HK-2 (cell line): ENCODE measurements at regions not wholly inside any gene's neighbourhood (a gene's known extent, or its start where the extent isn't known, plus 50 kb on each side); places are given as distances from the start of the nearest gene placed in this dataset.
"Not testable (repeated sequence)": the region's sequence is repeated elsewhere in the genome, so short reads cannot be mapped to it uniquely, and the experiment has no call there.

Experiments
- DNase-seq: peaks from one replicate; pipeline ENCODE4 v3.0.0-alpha.2; 2018; ENCODE audit not compliant: unreplicated experiment

DNA sequence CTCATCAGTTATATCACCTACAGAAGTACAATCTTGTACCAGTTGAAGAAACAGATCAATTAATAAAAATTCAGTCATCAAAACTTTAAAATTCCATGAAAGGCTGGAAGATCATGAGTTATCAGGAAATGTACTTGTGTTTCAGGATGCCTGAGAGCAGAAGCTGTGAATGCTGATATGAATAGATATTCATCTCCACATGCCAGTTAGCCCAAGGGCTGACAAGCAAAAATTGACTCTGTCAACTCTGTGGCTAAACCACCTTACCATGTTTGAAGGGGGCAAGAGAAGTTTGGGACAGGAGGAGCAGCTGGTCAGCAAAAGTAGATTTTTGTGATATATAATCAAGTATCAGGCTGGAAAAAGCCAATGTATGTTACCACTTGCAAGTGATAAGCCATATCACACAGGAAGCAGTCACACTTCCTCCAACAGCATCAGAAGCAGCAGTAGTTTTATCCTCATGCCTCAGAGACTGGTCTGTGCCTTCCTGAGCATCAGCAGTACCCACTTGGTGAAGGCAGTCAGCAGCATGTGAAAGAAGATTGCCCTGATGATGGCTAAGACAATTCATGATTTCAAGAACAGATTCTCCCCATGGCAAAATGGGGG, 328.2 kb upstream of the CNTNAP5 start:
- no peak for DNase-seq

DNA sequence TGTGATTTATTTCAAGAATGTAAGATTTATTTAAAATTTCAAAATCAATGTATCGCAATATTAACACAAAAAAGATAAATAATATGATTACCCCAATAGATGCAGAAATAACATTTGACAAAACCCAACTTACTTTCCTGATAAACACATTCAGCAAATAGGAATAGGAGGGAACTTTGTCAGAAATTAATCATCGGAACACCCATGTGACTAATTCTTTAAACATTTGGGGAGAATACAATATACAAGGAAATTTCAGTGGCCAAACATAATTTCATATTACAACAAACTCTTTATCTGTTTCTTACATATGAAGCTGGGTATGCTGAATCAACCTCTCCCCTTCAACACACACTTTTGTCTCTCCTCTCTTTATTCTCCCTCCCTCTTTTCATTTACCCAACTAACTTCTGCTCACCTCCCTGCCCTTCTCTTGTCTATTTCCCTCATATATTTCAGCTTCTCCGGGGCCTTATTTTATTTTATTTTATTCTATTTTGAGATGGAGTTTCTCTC, 309.6 kb upstream of the CNTNAP5 start:
- DNase-seq = no peak

DNA sequence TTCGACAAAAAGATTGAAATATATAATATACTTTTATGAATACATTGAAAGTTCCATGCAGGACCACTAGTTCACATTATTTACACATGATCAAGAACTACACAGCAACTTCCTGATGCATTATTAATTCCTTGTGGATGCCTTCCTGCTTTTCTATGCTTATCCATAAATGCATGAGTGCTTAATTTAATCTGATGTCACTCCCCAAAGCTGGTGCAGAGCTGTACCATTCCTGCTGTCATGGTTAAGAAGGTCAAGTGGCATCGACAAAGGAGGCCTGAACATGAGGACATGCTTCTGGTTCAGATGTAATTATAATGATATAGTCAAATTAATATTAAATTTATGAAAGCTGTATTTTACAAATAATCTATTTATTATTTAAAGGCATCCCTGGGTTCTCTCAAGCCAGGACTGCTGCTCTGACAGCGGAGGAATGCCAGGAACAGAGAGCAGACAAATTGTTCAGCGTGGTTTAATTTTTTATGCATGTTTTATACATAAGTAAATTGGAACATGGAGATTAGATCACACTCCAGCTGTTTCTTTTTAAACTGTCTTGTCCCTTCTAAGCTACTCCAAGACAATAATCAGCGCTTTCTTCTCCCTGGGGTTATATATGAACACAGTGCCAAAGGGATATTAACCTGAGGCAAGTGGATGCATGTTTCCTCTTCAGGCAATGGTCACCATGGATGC, 307.3 kb upstream of the CNTNAP5 start:
- DNase-seq = no peak

DNA sequence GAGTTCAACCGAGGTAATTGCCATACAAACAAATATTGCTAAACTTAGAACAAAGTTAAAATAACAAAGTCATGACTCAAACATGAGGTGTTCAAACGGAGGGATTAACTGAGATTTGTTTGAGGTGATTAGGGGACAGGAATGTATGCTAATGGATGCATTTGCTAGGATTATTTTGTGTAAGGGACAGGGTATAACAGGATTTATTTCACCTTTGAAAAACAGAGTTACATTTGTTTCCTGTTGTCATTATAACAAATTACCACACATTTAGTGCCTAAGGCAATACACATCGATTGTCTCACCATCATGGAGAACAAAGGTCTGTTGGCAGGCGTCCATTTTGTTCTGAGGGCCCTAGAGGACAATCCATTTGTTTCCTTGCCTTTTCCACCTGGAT, 304.3 kb upstream of the CNTNAP5 start:
- no peak for DNase-seq

DNA sequence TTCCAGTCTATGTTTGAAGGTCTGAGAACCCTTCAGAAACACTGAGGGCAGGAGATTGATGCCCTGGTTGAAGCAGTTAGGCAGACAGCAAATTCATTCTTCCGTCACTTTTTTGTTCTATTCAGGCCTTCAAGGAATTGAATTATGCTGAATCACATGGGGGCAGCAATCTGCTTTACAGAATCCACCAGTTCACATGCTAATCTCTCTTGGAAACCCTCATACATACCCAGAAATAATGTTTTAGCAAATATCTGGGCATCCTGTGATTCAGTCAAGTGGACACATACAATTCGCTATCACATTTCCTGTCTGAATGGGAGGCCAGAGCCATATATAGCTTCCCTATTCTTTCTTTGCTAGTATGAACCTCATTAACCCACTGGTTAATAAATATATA, 301.4 kb upstream of the CNTNAP5 start:
- DNase-seq = no peak

DNA sequence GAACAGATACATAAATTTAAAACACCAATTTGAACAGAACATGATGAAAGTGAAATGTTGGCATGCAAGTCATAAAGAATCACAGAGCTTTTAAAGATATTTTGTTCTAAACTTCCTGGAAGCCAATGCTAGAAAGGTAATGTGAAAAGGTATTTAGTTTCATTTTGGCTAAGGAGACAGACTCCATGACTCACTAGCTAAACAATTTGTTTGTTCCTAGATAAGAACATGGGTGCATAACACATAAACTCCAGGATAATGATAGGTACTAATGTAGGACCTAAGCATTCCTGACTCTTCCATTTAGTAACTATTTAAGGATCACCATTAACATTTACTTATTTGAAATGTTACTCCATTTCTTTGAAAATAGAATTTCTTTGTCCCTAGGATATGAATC, 292.5 kb upstream of the CNTNAP5 start:
- no peak for DNase-seq

DNA sequence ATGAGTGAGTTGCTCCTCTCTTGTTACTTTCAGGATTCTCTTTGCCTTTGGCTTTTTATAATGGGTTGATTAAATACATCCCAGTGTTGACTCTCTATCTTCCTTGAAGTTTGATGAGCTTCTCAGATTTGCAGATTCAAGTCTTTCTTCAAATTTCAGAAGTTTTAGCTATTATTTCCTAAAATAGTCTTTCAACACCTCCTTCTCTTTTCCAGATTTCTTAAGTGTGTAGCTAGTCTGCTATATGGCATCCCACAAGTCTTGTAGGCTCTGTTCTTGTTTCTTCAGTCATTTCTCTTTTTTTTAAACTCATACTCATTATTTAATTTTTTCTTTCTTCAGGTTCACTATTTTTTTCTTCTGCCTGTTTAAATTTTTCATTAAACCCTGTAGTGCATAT, 287.7 kb upstream of the CNTNAP5 start:
- no peak for DNase-seq

DNA sequence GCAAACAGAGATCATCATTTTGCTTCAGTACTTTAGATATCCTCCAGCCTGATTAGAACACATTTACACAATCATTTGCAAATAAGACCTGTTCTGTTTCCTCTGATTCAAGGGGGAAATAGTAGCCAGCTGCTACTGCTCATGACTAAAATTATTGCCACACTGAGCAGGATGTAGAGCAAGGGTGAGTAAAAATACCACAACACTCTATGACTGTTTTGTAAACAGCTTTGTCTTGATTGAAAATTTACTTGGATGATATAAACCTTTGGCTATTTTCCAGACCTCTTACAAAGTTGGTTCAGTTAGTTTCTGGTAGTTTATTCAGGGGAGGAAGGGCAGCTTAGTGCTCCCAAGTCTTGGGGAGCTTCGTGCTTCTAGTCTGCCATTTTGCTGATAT, 286.4 kb upstream of the CNTNAP5 start:
- DNase-seq = no peak

DNA sequence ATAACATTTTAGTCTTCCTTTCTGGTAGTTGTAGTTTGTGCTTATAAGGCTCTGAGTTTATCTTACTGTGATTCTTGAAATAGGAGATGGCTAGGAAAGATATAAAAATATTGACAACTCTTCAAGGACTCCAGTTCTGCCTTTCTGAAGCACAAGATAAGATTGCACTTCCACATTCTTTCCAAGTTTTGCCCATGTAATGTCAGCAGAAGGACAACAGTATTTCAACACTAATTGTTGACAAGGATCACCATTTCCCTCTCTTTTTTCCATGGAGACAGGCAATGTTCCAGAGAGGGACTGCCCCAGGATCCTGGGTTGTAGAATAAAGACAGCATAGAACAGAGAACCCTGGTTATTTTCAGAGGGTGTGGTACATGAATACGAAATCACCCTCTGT, 279.1 kb upstream of the CNTNAP5 start:
- DNase-seq = no peak

DNA sequence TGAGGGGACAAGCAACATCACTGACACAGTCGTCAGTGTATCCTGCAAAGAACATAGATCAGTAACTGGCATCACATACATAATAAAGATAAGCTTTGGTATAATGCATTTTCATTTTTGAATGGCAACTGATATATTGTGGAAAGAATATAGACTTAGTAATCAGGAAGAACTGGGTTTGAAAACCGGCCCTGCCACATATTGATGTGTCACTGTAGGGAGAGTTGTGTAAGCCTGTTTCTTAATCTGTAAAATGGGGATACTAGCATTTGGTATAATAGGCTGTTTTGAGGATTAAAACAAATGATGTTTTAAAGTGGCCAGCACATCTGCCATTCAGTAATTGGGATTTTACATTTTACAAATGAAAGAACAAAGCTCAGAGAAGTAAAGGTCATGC, 277.8 kb upstream of the CNTNAP5 start:
- no peak for DNase-seq

DNA sequence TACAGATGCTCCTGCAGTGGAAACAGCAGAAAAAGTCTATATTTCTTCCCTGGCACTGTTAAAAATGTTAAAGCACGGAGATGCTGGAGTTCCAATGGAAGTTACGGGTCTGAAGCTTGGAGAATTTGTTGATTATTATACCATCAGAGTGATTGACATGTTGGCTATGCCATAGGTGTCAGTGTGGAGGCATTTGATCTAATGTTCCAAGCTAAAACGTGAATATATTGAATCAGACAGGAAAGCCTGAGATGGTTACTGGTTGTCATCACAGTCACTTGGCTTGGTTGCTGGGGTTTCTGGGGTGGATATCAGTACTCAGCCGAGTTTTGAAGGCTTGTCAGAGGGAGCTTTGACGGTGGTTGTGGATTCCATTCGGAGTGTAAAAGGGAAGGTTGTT, 262.9 kb upstream of the CNTNAP5 start:
- no peak for DNase-seq

DNA sequence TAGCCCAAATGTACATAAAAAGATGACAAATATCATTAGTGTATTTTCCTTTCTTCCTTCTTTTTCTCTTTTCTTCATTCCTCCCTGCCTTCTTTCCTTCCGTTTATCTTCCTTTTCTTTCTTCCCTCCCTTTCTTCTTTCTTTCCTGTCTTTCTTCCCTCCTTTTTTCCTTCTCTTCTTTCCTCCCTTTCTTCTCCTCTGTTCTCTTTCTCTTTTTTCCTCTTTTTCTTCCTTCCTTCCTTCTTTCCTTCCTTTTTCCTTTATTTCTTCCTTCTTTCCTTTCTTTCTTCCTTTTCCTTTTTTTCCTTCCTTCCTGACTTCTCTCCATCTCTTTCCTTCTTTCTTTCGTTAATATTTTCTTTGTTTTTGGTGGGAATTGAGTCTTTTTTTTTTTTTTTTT, 256.9 kb upstream of the CNTNAP5 start:
- no peak for DNase-seq

DNA sequence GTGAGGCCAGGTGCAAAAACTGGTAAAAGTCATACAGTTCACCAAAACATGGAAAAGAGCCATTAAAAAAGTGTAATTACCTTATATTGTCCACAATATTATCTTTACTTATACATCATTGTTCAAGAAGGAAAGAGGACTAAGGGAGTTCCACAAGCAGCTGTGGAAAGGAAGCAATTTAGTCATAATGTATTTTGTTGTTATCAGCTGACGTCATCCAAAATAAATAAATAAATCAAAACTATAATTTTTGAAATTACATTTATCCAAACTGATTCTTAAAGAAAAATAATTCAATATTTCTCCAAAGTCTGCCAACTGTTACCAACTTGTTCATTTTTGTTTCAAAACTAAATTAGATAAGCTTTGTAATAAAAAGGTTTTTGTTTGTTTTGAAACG, 256.1 kb upstream of the CNTNAP5 start:
- DNase-seq = no peak

DNA sequence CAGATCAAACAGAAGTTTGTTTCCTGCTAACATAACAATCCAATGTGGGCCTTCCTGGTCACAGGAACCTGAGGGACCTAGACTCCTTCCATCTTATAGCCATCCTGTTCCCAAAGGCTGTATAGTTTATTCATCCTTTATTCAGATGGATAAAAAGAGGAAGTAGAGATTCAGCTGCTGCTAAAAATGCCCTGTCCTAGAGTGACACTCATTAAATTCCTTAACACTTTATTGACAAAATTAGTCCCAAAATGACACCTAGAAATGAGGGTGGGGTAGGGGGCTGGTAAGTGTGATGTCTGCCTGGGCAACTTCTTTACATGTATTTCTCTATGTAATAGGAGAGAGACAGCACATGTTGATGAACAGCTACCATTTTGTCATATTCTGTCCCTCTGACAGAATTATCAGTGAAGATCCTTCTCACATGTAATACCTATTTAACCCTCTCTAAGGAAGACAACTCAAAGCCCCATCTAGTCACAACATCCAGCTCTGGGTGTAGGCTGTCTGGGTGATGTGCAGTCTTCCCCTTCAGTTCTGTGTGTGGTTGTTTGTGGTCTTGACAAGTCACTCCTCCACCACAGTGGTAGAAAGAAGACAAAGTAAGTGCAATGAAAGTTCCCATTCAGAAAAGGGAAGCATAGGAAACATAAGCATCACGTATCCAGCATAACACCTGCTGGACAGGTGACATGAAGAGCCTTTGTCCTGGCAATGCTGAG, 253.9 kb upstream of the CNTNAP5 start:
- no peak for DNase-seq

DNA sequence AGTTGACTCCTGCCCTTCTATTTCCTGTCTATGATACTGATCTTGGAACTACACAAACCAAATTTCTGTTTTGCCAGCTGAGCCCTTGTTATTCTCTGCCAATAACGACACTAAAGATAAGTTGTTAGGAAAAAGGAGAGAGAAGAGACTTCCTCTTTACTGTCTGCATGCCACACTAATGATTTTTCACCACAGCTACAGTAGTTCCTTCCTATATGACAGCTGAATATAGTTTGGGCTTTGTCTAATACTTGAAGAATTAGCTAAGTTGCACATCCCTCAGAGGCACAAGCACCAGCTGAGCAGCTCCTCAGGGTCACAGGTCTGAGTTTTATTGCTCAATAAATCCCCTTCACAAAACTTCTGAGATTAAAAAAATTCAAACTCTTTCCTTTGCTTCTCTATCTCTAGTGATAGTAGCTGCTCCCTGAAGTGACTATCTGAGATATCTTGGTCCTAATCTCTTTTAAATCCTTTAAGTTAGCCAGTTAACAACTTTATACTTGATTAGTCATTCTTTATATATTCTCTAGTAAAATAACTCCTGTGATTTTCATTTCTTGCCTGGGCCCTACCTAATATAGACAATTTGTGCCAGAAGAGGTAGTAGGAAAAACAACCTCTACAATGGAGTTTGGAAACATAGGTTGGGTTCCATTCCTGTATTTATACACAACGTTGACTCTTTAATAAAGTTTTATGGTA, 253.0 kb upstream of the CNTNAP5 start:
- no peak for DNase-seq

DNA sequence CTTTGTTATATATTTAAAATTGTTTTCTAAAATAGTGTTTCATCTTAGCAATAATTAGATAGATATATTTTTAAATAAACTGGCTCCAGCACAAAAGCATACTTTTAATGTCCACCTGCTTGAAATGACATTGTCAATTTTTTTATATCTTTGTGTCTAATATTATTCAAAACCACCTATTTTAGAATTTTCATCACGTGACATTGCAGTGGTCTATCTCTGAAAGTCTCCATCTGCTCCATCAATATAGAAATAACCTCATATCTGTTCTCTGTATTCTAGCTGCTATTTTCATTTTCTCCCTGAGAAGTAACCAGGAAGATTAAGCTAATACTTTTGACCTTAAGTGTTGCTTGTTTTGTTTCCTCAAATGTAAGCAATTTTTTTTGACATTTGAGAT, 248.0 kb upstream of the CNTNAP5 start:
- no peak for DNase-seq

DNA sequence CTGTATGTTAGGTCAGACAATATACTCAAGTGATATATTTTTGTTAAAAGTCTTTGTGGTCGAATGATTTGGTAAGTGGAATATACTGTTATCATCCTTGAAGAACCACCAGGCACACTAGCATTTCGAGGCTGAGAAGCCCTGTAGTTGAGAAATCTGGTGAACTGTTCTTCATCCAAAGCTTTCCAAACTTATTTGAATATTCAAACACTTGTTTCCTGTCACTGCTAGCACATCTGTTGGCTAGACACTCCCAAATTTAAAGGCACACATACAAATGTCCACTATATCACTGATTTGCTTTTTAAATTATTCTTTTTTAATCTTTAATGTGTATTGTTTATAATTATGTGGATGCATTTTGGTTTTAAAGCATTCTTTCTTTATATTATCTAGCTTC, 241.9 kb upstream of the CNTNAP5 start:
- DNase-seq = no peak

DNA sequence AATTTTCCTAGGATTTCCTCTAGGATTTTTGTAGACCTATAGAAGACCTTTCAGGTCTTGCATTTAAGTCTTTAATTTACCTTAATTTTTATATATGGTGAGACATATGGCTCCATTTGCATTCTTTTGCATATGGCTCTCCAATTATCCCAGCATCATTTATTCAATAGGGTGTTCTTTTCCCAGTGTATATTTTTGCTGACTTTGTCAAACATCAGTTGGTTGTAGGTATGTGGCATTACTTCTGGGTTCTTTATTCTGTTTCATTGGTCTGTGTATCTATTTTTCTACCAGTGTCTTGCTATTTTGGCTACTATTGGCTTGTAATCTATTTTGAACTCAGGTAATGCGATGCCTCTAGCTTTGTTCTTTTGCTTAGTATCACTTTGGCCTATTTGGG, 239.8 kb upstream of the CNTNAP5 start:
- DNase-seq = no peak

DNA sequence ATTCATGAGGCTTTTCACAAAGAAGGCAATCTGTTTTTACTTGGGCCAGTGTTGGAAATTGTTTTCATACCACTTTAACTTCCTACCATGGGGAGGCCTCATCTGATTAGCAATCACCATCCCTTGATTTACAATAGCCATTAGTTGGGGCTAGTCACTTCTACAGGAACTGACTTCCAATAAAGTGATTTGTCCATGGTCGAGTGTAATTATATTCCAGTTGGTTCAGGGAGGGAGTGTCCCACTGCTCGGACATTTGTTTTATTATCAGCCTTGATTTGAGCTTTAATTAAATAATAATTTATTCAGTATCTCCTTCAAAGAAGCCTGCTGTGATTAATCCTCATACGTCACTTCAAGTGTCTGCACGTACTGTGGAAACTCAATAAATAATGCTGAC, 233.9 kb upstream of the CNTNAP5 start:
- no peak for DNase-seq

DNA sequence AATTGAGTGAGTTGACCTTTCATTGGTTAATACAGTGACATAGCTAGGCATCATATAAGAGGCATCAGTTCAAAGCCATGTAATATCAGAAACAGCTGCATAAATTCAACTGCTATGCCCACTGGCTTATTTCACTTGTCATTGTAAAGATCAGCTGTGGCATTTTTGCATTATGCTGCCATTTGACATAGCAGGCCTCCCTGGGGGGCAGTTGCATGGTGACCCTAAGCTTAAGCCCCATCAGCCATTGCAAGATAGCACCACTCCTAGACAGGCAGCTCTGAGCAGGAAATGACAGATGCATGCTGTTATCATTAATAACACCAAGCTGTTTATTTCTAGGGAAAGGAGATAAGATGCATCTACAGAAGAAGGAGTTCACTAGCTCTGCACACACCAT, 233.4 kb upstream of the CNTNAP5 start:
- no peak for DNase-seq

DNA sequence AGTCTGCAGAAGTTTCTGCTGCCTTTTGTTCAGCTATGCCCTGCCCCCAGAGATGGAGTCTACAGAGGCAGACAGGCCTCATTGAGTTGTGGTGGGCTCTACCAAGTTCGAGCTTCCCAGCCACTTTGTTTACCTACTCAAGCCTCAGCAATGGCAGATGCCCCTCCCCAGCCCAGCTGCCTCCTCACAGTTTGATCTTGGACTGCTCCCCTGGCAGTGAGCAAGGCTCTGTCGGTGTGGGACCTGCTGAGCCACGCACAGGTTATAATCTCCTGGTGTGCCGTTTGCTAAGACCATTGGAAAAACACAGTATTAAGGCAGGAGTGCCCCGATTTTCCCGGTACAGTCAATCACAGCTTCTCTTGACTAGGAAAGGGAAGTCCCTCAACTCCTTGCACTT, 221.0 kb upstream of the CNTNAP5 start:
- not testable (repeated sequence) for DNase-seq

DNA sequence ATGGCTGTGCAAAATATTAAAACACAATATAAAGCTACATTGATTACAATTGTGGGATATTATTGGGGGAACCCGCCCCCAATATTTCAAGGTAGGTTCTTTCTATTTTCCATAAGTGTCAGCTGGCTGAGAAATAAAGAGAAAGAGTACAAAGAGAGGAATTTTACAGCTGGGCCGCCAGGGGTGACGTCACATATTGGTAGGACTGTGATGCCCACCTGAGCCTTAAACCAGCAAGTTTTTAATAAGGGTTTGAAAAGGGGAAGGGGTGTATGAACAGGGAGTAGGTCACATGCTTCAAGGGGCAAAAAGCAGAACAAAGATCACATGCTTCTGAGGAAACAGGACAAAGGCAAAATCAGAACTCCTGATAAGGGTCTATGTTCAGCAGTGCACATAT, 219.3 kb upstream of the CNTNAP5 start:
- DNase-seq = not testable (repeated sequence)

DNA sequence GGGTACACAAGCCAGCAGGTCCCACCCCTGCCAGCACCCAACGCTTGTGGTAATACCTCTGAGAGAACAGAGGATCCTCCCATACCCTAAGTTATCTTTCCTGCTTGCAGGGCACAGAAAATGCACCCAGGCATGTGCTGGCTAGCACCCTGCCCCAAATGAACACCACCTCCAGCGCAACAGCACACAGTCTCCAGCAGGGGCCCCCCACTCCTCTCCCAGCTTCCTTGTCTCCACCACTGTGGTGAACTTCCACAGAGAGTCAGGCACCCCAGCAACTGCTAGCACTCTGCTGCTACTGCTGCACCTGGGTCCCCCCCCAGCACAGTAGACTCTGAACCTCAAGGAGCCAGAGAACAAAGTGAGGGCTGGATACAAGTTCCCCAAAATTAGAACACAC, 216.8 kb upstream of the CNTNAP5 start:
- no peak for DNase-seq
